Right lobe of liver (tissue), 6 donors: ENCODE measurements at regions not wholly inside any gene's neighbourhood (a gene's known extent, or its start where the extent isn't known, plus 50 kb on each side); places are given as distances from the start of the nearest gene placed in this dataset.

Experiments used
- ATAC-seq, 4 donors: fragments of 200-7000 bp; cut with Tn5 transposase; one replicate each; pipeline ENCODE4 v1.9.1; 2020; ENCODE audit warnings: mild to moderate bottlenecking in 4 of 4, moderate library complexity in 4 of 4
- DNase-seq, 3 donors: peaks; one replicate each; pipeline ENCODE4 v3.0.0-alpha.2; 2020
- H3K27ac ChIP-seq, 3 donors: fragments of 200-600 bp; one replicate each; pipeline ENCODE4 v1.8.0; 2022
- H3K27me3 ChIP-seq, 2 donors: fragments of 200-600 bp; one replicate each; pipeline ENCODE4 v1.8.0; 2022
- H3K36me3 ChIP-seq, 4 donors: fragments of 200-600 bp; sonication (generic) in 1 of 4; one replicate each; pipeline versions ENCODE4 v1.5.1 to v1.8.0; 2017 to 2022; ENCODE audit warnings: control low read depth in 1 of 4
- H3K4me1 ChIP-seq, 4 donors: fragments of 200-600 bp; sonication (generic) in 1 of 4; one replicate each; pipeline versions ENCODE4 v1.5.1 to v1.8.0; 2017 to 2022; ENCODE audit warnings: control low read depth in 1 of 4
- H3K4me3 ChIP-seq, 3 donors: fragments of 200-600 bp; one replicate each; pipeline ENCODE4 v1.8.0; 2022
- H3K9me3 ChIP-seq, 4 donors: fragments of 200-600 bp; sonication (generic) in 1 of 4; one replicate each; pipeline versions ENCODE4 v1.5.1 to v1.8.0; 2017 to 2022; ENCODE audit warnings: control low read depth in 1 of 4
- POLR2A ChIP-seq: fragments of 450-650 bp; IDR thresholded peaks from one replicate; pipeline ENCODE4 v1.6.1; 2017; ENCODE audit warnings: antibody characterized with exemption, mild to moderate bottlenecking
- WGBS: methylation state at CpG from one replicate; pipeline ENCODE4 v1.1.6; 2018; ENCODE audit warnings: low coverage, low lambda C conversion rate; ENCODE audit not compliant: insufficient coverage; ENCODE audit errors: missing lambda C conversion rate; 5-methylcytosine and 5-hydroxymethylcytosine counted together
- intact Hi-C, 2 donors: fragments of 100-400 bp; cut with DNase I; formaldehyde crosslinking; loops; one replicate each; pipeline versions ENCODE4 v1.11.2 to v1.14.1; 2022
- TF ChIP-seq, protein P1 (sequence below), 4 donors: fragments of 200-600 bp in 3 of 4; fragments of 450-650 bp in 1 of 4; IDR thresholded peaks; one replicate each; pipeline versions ENCODE4 v1.5.1 to v1.8.0; 2016 to 2022; ENCODE audit warnings: antibody characterized with exemption in 4 of 4, mild to moderate bottlenecking in 2 of 4
- donor health status: DM: no; HTN: yes; CAD: no.
- donor health status: DM: no; HTN: no; CAD: no.
- donor health status: DM: no; HTN: no; CAD: no.
- donor health status: DM: no; HTN: yes; CAD: no.
- donor health status: DM: no; HTN: yes; CAD: no.

DNA sequence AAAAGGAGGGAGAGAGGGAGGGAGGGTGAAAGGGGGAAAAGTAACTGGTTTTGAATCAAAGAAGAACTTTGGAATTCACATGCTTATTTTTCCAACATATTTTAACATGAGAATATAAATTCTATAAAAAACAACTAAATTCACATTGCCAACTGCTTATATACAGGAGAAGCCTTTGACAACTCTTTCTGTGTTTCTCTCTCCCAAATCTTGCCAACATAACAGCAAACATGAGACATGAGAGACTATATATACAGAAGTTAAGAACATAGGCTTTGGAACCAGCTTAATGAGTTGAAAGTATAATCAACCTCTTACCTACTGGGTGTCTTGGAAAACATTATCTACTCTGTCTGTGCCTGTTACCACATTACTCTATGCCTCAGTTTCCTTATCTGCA is 493.3 kb downstream of the RFC3 start:
- ATAC-seq (no peak), DNase-seq (no peak)
- Histone ChIP-seq H3K27me3 (no peaks in the 10 kb centered on the region), H3K9me3 (no peaks in the 10 kb centered on the region), H3K36me3 (no peaks in the 10 kb centered on the region), H3K27ac (no peak overlapping the region), H3K4me3 (no peak overlapping the region), H3K4me1 (no peaks in the 10 kb centered on the region)
- no peak for TF ChIP-seq POLR2A
- TF ChIP-seq, protein P1, sequence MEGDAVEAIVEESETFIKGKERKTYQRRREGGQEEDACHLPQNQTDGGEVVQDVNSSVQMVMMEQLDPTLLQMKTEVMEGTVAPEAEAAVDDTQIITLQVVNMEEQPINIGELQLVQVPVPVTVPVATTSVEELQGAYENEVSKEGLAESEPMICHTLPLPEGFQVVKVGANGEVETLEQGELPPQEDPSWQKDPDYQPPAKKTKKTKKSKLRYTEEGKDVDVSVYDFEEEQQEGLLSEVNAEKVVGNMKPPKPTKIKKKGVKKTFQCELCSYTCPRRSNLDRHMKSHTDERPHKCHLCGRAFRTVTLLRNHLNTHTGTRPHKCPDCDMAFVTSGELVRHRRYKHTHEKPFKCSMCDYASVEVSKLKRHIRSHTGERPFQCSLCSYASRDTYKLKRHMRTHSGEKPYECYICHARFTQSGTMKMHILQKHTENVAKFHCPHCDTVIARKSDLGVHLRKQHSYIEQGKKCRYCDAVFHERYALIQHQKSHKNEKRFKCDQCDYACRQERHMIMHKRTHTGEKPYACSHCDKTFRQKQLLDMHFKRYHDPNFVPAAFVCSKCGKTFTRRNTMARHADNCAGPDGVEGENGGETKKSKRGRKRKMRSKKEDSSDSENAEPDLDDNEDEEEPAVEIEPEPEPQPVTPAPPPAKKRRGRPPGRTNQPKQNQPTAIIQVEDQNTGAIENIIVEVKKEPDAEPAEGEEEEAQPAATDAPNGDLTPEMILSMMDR (IDR thresholded peaks at IDR 0.05), result no peak
- intact Hi-C loops, result no loop called here

GRCh38 chr13:34312578-34312977 is 494.6 kb downstream of the RFC3 start:
- DNase-seq, result no peak
- intact Hi-C loops, result no loop called here
- Histone ChIP-seq H3K27me3 (no peaks in the 10 kb centered on the region), H3K4me1 (no peaks in the 10 kb centered on the region), H3K9me3 (no peaks in the 10 kb centered on the region), H3K27ac (no peak overlapping the region), H3K4me3 (no peak overlapping the region), H3K36me3 (no peaks in the 10 kb centered on the region)
- no peak for ATAC-seq
- no peak for TF ChIP-seq POLR2A
- TF ChIP-seq, protein P1 (IDR thresholded peaks at IDR 0.05), result no peak
- 68% methylated on average over 1 of the region's 1 CpG for WGBS

DNA sequence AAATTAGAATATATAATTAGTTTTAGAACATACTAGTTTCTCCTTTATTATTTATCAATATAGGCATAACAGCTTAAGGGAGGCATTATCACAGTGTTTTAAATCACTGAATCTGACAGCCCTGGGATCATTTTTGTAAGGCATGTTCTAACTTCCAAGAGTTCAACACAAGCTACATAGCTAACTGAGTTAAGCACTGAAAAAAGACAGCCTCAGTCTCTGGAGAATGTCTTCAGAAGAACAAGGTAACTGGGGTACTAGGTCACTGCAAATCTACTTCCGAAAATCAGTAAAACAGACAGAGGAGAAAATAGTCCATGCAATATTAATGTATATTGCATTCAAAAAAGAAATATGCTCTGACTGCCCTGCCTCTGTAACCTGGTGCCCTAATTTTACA is 502.1 kb downstream of the RFC3 start:
- DNase-seq (no peak), ATAC-seq (no peak)
- Histone ChIP-seq H3K36me3 (no peaks in the 10 kb centered on the region), H3K9me3 (no peaks in the 10 kb centered on the region), H3K4me1 (no peaks in the 10 kb centered on the region), H3K4me3 (no peak overlapping the region), H3K27ac (no peak overlapping the region), H3K27me3 (no peaks in the 10 kb centered on the region)
- WGBS, result 33% methylated on average over 1 of the region's 1 CpG
- intact Hi-C loops, result no loop called here
- TF ChIP-seq, protein P1 (IDR thresholded peaks at IDR 0.05), result no peak
- no peak for TF ChIP-seq POLR2A

DNA sequence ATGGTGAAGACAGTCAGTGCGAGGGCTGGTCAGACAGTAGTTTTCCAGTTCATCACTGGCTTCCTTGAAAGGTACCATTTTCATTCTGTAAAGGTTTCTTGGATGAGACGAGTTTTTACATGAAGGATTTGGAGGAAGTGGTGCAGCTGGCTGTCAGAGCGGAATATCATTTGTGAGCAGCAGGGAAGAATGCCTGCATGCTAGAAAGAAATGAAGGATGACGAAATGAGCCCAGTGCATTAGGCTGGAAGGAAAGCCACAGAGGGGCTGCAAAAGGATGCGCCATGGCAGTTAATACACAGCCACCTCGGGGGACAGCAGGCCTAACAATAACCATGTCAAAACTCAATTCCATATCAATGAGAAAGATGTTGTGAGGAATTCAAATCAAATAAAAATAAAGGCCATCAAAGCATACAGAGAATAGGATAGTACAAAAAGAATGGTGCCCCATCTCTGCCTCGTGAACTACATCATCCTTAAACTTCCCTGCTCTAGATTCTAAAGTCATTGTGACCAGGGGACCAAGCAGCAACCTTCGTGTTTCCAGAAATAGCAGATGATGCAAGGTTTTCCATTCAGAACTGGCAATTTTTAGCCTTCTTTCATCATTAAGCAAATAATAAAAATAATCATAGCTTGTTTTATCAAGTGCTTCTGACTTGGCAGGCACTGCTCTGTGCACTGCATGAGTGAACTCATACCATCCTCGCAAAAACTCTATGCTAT is 504.2 kb downstream of the RFC3 start:
- intact Hi-C loops, result no loop called here
- WGBS, result 42% methylated on average over 9 of the region's 9 CpGs
- no peak overlapping the region for H3K4me3 ChIP-seq
- no peaks in the 10 kb centered on the region for H3K4me1 ChIP-seq
- TF ChIP-seq, protein P1 (IDR thresholded peaks at IDR 0.05), result no peak
- TF ChIP-seq POLR2A, result no peak
- H3K27ac ChIP-seq, result no peak overlapping the region
- H3K9me3 ChIP-seq, result no peaks in the 10 kb centered on the region
- H3K36me3 ChIP-seq, result no peaks in the 10 kb centered on the region
- no peak for DNase-seq
- no peaks in the 10 kb centered on the region for H3K27me3 ChIP-seq
- ATAC-seq, result no peak

DNA sequence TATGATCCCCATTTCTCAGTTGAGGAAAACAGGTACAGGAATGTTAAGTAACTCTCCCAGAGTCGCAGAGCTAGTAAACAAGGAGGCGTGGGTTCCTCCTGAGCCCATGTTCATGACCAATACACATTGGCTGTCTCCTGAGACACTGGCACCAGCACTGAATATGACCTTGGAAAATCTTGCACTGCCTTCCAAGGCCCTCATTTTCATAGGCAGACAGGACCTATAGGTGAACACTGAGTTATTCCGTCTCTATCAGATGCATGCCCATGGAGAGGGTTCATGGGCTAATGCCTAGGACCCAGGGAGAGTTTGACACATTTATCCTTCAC is 504.8 kb downstream of the RFC3 start:
- no peak overlapping the region for H3K4me3 ChIP-seq
- ATAC-seq, result no peak
- intact Hi-C loops, result no loop called here
- H3K36me3 ChIP-seq, result no peaks in the 10 kb centered on the region
- H3K4me1 ChIP-seq, result no peaks in the 10 kb centered on the region
- DNase-seq, result no peak
- no peaks in the 10 kb centered on the region for H3K9me3 ChIP-seq
- H3K27me3 ChIP-seq, result no peaks in the 10 kb centered on the region
- TF ChIP-seq, protein P1 (IDR thresholded peaks at IDR 0.05), result no peak
- no peak for TF ChIP-seq POLR2A
- H3K27ac ChIP-seq, result no peak overlapping the region
- 59% methylated on average over 3 of the region's 3 CpGs for WGBS
